ENCODE measurements at regions not wholly inside any gene's neighbourhood (a gene's known extent, or its start where the extent isn't known, plus 50 kb on each side); places are given as distances from the start of the nearest gene placed in this dataset.

GRCh38 chr21:18985584-18985983 is 582.0 kb upstream of the TMPRSS15 start:
- Histone ChIP-seq H3K4me2 (ENCODE audit: low read length) (no peak overlapping the region), H3K27me3 (ENCODE audit: insufficient read depth, low read length) (no peaks in the 10 kb centered on the region), H3K9me2 (ENCODE audit: insufficient read depth) (no peaks in the 10 kb centered on the region), H4K20me1 (ENCODE audit: insufficient read depth) (no peaks in the 10 kb centered on the region), H3K9ac (ENCODE audit: low read length) (no peak overlapping the region), H2AFZ (ENCODE audit: low read depth, low read length, poor library complexity, severe bottlenecking) (no peak overlapping the region), H3K27ac (ENCODE audit: low read depth, low read length) (no peak overlapping the region), H3K79me2 (ENCODE audit: insufficient read depth, low read length) (no peaks in the 10 kb centered on the region), H3K4me1 (ENCODE audit: control insufficient read depth in 1 of 2, insufficient read depth in 2 of 2, low read length in 2 of 2) (no peaks in the 10 kb centered on the region), H3K9me3 (ENCODE audit: control insufficient read depth in 1 of 2, insufficient read depth in 1 of 2, low read depth in 1 of 2, low read length in 2 of 2) (peaks cover 11 to 41% of the 10 kb centered on the region in 2 experiments; a peak in 2 of 4 replicates), H3K36me3 (ENCODE audit: control insufficient read depth in 1 of 2, insufficient read depth in 2 of 2, low read length in 2 of 2) (no peaks in the 10 kb centered on the region), H3K4me3 (replicated peaks in 1 of 2; ENCODE audit: low read depth in 1 of 2, low read length in 2 of 2) (no peak overlapping the region)
- intact Hi-C loops (cut with micrococcal nuclease) = no loop called here
- ChIA-PET CTCF (no interaction called here), POLR2A (no interaction called here), RAD21 (ENCODE audit: low non-redundant PET in 1 of 2, low total read pairs in 2 of 2, uncharacterized antibody in 2 of 2, unreplicated experiment in 2 of 2) (no interaction called here)
- ATAC-seq (no peak), DNase-seq (ENCODE audit: low read depth, low spot score) (no peak)
- TF ChIP-seq EZH2phosphoT487 (IDR thresholded peaks at IDR 0.05; ENCODE audit: borderline replicate concordance) (no peak), POLR2AphosphoS5 (IDR thresholded peaks at IDR 0.05; ENCODE audit: low read depth, low read length) (no peak), FOSL1 (IDR thresholded peaks at IDR 0.05; ENCODE audit: low read depth) (no peak)
- BruUV-seq (replicated peaks) = no TSS peak

DNA sequence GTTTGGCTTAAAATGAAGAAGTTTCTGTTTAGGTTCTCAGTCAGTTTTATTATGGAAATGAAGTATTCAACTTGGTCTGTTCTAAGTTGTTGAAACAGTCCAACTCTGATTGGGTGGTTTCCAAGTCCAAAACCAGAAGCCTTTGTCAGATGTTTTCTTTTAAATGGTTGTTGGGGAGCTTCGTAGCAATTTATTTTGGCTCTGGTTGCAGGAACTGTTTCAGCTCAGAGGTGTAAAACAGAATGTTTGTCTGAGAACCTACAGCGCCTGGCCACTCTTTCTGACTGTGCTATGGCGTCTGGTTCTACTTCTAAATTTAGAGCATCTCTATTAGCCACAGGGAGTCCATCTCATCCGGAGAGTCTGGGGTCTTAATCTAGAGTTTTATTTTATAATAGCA is 582.6 kb upstream of the TMPRSS15 start:
- no TSS peak for BruUV-seq (replicated peaks)
- Histone ChIP-seq H4K20me1 (ENCODE audit: insufficient read depth) (no peaks in the 10 kb centered on the region), H3K4me2 (ENCODE audit: low read length) (no peak overlapping the region), H3K4me3 (replicated peaks in 1 of 2; ENCODE audit: low read depth in 1 of 2, low read length in 2 of 2) (no peak overlapping the region), H3K27me3 (ENCODE audit: insufficient read depth, low read length) (no peaks in the 10 kb centered on the region), H3K79me2 (ENCODE audit: insufficient read depth, low read length) (no peaks in the 10 kb centered on the region), H2AFZ (ENCODE audit: low read depth, low read length, poor library complexity, severe bottlenecking) (no peak overlapping the region), H3K4me1 (ENCODE audit: control insufficient read depth in 1 of 2, insufficient read depth in 2 of 2, low read length in 2 of 2) (no peaks in the 10 kb centered on the region), H3K9me2 (ENCODE audit: insufficient read depth) (no peaks in the 10 kb centered on the region), H3K36me3 (ENCODE audit: control insufficient read depth in 1 of 2, insufficient read depth in 2 of 2, low read length in 2 of 2) (no peaks in the 10 kb centered on the region), H3K9ac (ENCODE audit: low read length) (no peak overlapping the region), H3K27ac (ENCODE audit: low read depth, low read length) (no peak overlapping the region), H3K9me3 (ENCODE audit: control insufficient read depth in 1 of 2, insufficient read depth in 1 of 2, low read depth in 1 of 2, low read length in 2 of 2) (peaks cover 11 to 40% of the 10 kb centered on the region in 2 experiments; a peak in 2 of 4 replicates)
- no peak for DNase-seq (ENCODE audit: low read depth, low spot score)
- POLR2A ChIA-PET = no interaction called here
- intact Hi-C loops (cut with micrococcal nuclease) = no loop called here
- no peak for ATAC-seq
- RAD21 ChIA-PET (ENCODE audit: low non-redundant PET in 1 of 2, low total read pairs in 2 of 2, uncharacterized antibody in 2 of 2, unreplicated experiment in 2 of 2) = no interaction called here
- TF ChIP-seq TCF7L2 (IDR thresholded peaks at IDR 0.05; ENCODE audit: borderline replicate concordance, extremely low read depth, insufficient read depth, insufficient read length) (no peak), SRF (IDR thresholded peaks at IDR 0.05; ENCODE audit: low read depth) (no peak), POLR2A (IDR thresholded peaks at IDR 0.05; ENCODE audit: borderline replicate concordance, extremely low read depth, insufficient read depth, insufficient read length) (no peak), ATF3 (IDR thresholded peaks at IDR 0.05) (no peak), CEBPB (IDR thresholded peaks at IDR 0.05; ENCODE audit: low read depth) (no peak), EGR1 (IDR thresholded peaks at IDR 0.05; ENCODE audit: low read depth) (no peak)
- CTCF ChIA-PET = no interaction called here

Data from HCT116 (cell line).